ENCODE measurements at regions not wholly inside any gene's neighbourhood (a gene's known extent, or its start where the extent isn't known, plus 50 kb on each side); places are given as distances from the start of the nearest gene placed in this dataset.

GRCh38 chr3:90034038-90034437, 926.6 kb downstream of the EPHA3 start:
- H3K4me3 ChIP-seq (ENCODE audit: low read length) = no peak overlapping the region
- H3F3A ChIP-seq (ENCODE audit: insufficient read depth, low read length, poor library complexity, severe bottlenecking) = no peaks in the 10 kb centered on the region
- H3K79me2 ChIP-seq (replicated peaks; ENCODE audit: insufficient read depth, low read length) = no peaks in the 10 kb centered on the region
- no peak overlapping the region for H3K4me2 ChIP-seq (ENCODE audit: low read length)
- H2AFZ ChIP-seq (ENCODE audit: low read depth, low read length) = no peak overlapping the region
- H3K9ac ChIP-seq (ENCODE audit: low read length) = no peak overlapping the region
- H3K27me3 ChIP-seq (ENCODE audit: insufficient read depth, low read depth, low read length) = no peaks in the 10 kb centered on the region
- H3K36me3 ChIP-seq (ENCODE audit: insufficient read depth, low read length) = no peaks in the 10 kb centered on the region
- H3K9me3 ChIP-seq (ENCODE audit: low read length) = no peaks in the 10 kb centered on the region
- no peaks in the 10 kb centered on the region for H3K9me2 ChIP-seq (ENCODE audit: insufficient read depth, low read length)
- H3K27ac ChIP-seq (ENCODE audit: low read length) = no peak overlapping the region
- TF ChIP-seq MXI1 (conservative IDR thresholded peaks at IDR 0.05; ENCODE audit: poor library complexity, severe bottlenecking) (no peak), TAF1 (IDR thresholded peaks at IDR 0.05; ENCODE audit: low read depth) (no peak), SMC3 (conservative IDR thresholded peaks at IDR 0.05; ENCODE audit: poor library complexity) (no peak), EP300 (conservative IDR thresholded peaks at IDR 0.05; ENCODE audit: poor library complexity, severe bottlenecking) (no peak), REST (IDR thresholded peaks at IDR 0.05; ENCODE audit: borderline replicate concordance) (no peak), CTCF (IDR thresholded peaks at IDR 0.05; ENCODE audit: poor library complexity, severe bottlenecking) (no peak), POLR2AphosphoS5 (IDR thresholded peaks at IDR 0.05) (no peak), EZH2 (IDR thresholded peaks at IDR 0.05; ENCODE audit: borderline replicate concordance, insufficient read depth, low read length, poor library complexity, severe bottlenecking) (no peak), RAD21 (conservative IDR thresholded peaks at IDR 0.05) (no peak)
- no peaks in the 10 kb centered on the region for H4K20me1 ChIP-seq (ENCODE audit: insufficient read depth)

DNA sequence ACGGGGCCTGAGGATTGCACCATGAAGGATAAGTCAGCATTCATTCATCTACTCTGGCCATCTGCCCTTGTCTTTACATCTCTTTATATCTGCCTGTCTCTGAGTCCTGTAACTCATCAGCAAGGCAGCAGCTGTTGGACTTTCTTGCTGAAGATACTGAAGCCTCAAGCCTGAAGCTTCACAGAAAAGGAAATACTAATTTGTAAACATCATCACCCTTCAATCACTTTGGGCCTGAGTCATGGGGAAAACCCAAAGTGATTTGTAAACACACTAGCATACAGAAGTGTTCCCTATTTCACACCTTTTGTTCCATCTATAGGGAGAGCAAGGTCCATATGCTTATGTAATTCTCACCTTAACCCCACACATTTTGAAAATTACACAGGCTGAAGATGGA, 928.2 kb downstream of the EPHA3 start:
- no peaks in the 10 kb centered on the region for H3K9me2 ChIP-seq (ENCODE audit: insufficient read depth, low read length)
- H3K79me2 ChIP-seq (replicated peaks; ENCODE audit: insufficient read depth, low read length) = no peaks in the 10 kb centered on the region
- no peaks in the 10 kb centered on the region for H4K20me1 ChIP-seq (ENCODE audit: insufficient read depth)
- no peak for TF ChIP-seq MXI1 (conservative IDR thresholded peaks at IDR 0.05; ENCODE audit: poor library complexity, severe bottlenecking)
- no peak for TF ChIP-seq POLR2AphosphoS5 (IDR thresholded peaks at IDR 0.05)
- TF ChIP-seq TAF1 (IDR thresholded peaks at IDR 0.05; ENCODE audit: low read depth) = no peak
- no peak for TF ChIP-seq REST (IDR thresholded peaks at IDR 0.05; ENCODE audit: borderline replicate concordance)
- no peak for TF ChIP-seq EZH2 (IDR thresholded peaks at IDR 0.05; ENCODE audit: borderline replicate concordance, insufficient read depth, low read length, poor library complexity, severe bottlenecking)
- TF ChIP-seq CTCF (IDR thresholded peaks at IDR 0.05; ENCODE audit: poor library complexity, severe bottlenecking) = no peak
- no peak for TF ChIP-seq RAD21 (conservative IDR thresholded peaks at IDR 0.05)
- TF ChIP-seq SMC3 (conservative IDR thresholded peaks at IDR 0.05; ENCODE audit: poor library complexity) = no peak
- no peak for TF ChIP-seq EP300 (conservative IDR thresholded peaks at IDR 0.05; ENCODE audit: poor library complexity, severe bottlenecking)
- H3K27ac ChIP-seq (ENCODE audit: low read length) = no peak overlapping the region
- H3F3A ChIP-seq (ENCODE audit: insufficient read depth, low read length, poor library complexity, severe bottlenecking) = no peaks in the 10 kb centered on the region
- H3K9ac ChIP-seq (ENCODE audit: low read length) = no peak overlapping the region
- H3K36me3 ChIP-seq (ENCODE audit: insufficient read depth, low read length) = no peaks in the 10 kb centered on the region
- H2AFZ ChIP-seq (ENCODE audit: low read depth, low read length) = no peak overlapping the region
- no peaks in the 10 kb centered on the region for H3K27me3 ChIP-seq (ENCODE audit: insufficient read depth, low read depth, low read length)
- H3K4me3 ChIP-seq (ENCODE audit: low read length) = no peak overlapping the region
- H3K9me3 ChIP-seq (ENCODE audit: low read length) = no peaks in the 10 kb centered on the region
- no peak overlapping the region for H3K4me2 ChIP-seq (ENCODE audit: low read length)
